OCI-LY3 (cell line): ENCODE measurements at regions not wholly inside any gene's neighbourhood (a gene's known extent, or its start where the extent isn't known, plus 50 kb on each side); places are given as distances from the start of the nearest gene placed in this dataset.

Experiments used
- EZH2phosphoT487 ChIP-seq: fragments of 200-600 bp; shearing (Covaris generic); IDR thresholded peaks from 2 replicates; pipeline ENCODE4 v1.6.1; 2018; ENCODE audit warnings: antibody characterized with exemption, mixed run types, low read depth
- TF ChIP-seq, protein P1 (sequence below): fragments of 200-600, 300-600 bp; sonication (generic); IDR thresholded peaks from 2 replicates; pipeline ENCODE4 v1.5.1; 2014; ENCODE audit warnings: antibody characterized with exemption, low read length, low read depth

GRCh38 chr2:48162742-48163141, 151.7 kb upstream of the FOXN2 start:
- TF ChIP-seq, protein P1, sequence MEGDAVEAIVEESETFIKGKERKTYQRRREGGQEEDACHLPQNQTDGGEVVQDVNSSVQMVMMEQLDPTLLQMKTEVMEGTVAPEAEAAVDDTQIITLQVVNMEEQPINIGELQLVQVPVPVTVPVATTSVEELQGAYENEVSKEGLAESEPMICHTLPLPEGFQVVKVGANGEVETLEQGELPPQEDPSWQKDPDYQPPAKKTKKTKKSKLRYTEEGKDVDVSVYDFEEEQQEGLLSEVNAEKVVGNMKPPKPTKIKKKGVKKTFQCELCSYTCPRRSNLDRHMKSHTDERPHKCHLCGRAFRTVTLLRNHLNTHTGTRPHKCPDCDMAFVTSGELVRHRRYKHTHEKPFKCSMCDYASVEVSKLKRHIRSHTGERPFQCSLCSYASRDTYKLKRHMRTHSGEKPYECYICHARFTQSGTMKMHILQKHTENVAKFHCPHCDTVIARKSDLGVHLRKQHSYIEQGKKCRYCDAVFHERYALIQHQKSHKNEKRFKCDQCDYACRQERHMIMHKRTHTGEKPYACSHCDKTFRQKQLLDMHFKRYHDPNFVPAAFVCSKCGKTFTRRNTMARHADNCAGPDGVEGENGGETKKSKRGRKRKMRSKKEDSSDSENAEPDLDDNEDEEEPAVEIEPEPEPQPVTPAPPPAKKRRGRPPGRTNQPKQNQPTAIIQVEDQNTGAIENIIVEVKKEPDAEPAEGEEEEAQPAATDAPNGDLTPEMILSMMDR: no peak
- no peak for TF ChIP-seq EZH2phosphoT487
